HG03457 (cell line): ENCODE measurements at regions not wholly inside any gene's neighbourhood (a gene's known extent, or its start where the extent isn't known, plus 50 kb on each side); places are given as distances from the start of the nearest gene placed in this dataset.

Experiments used
- ATAC-seq: cut with Tn5 transposase; IDR thresholded peaks from one replicate; pipeline ENCODE4 v1.9.1; 2021; ENCODE audit warnings: moderate number of reproducible peaks; ENCODE audit not compliant: unreplicated experiment

GRCh38 chr3:168475704-168476103 is 380.0 kb upstream of the GOLIM4 start:
- ATAC-seq: no peak

GRCh38 chr3:168473334-168473890 is 377.7 kb upstream of the GOLIM4 start:
- no peak for ATAC-seq

- no peak for ATAC-seq
Observed at GRCh38 chr3:168472783-168473182, 377.1 kb upstream of the GOLIM4 start.

GRCh38 chr3:168470380-168470779 is 374.7 kb upstream of the GOLIM4 start:
- ATAC-seq: no peak

GRCh38 chr3:168469436-168469835 is 373.7 kb upstream of the GOLIM4 start:
- ATAC-seq: no peak

GRCh38 chr3:168467115-168467714 is 371.5 kb upstream of the GOLIM4 start:
- peak; percentile 70 for ATAC-seq

GRCh38 chr3:168461793-168462192 is 366.1 kb upstream of the GOLIM4 start:
- ATAC-seq: no peak

GRCh38 chr3:168459226-168459784 is 363.6 kb upstream of the GOLIM4 start:
- no peak for ATAC-seq

- ATAC-seq: no peak
Observed at GRCh38 chr3:168457954-168458539, 362.3 kb upstream of the GOLIM4 start.

GRCh38 chr3:168455814-168456213 is 360.1 kb upstream of the GOLIM4 start:
- ATAC-seq: no peak

GRCh38 chr3:168453623-168454022 is 357.9 kb upstream of the GOLIM4 start:
- ATAC-seq: no peak

- ATAC-seq: no peak
Observed at GRCh38 chr3:168443965-168444364, 348.2 kb upstream of the GOLIM4 start.

- ATAC-seq: no peak
Observed at GRCh38 chr3:168442502-168442901, 346.8 kb upstream of the GOLIM4 start.

- no peak for ATAC-seq
Observed at GRCh38 chr3:168436245-168436724, 340.6 kb upstream of the GOLIM4 start.

- no peak for ATAC-seq
Observed at GRCh38 chr3:168431491-168431890, 335.8 kb upstream of the GOLIM4 start.

GRCh38 chr3:168427835-168428475 is 332.2 kb upstream of the GOLIM4 start:
- no peak for ATAC-seq

GRCh38 chr3:168427156-168427555 is 331.4 kb upstream of the GOLIM4 start:
- ATAC-seq: no peak

GRCh38 chr3:168425936-168426595 is 330.3 kb upstream of the GOLIM4 start:
- no peak for ATAC-seq

- ATAC-seq: no peak
Observed at GRCh38 chr3:168424059-168424734, 328.5 kb upstream of the GOLIM4 start.

- no peak for ATAC-seq
Observed at GRCh38 chr3:168422843-168423242, 327.1 kb upstream of the GOLIM4 start.

GRCh38 chr3:168419091-168419490 is 323.4 kb upstream of the GOLIM4 start:
- ATAC-seq: no peak
